ENCODE measurements at regions not wholly inside any gene's neighbourhood (a gene's known extent, or its start where the extent isn't known, plus 50 kb on each side); places are given as distances from the start of the nearest gene placed in this dataset.

DNA sequence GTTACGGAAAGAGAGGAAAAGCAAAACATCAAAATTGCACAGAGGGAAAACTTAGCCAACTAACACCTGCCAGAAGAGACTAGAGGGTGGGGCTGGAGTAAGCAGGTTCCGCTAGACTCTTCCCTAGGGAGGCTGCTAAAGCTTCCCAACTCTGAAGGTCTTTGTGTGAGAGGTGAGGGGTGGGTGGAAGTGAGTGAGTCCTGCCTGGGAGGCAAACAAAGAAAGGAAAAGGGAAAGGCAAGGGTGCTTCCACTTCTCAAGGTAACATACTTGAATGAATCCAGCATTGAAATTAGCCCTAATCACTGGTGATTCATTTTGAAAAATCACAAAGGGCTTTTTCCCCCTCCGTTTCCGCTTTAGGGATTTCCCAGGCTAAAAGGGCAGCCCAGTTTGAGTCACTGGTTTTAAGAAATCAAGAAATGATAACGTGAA lies 220.5 kb upstream of the ADAMTS9 start:
- intact Hi-C loops (cut with DNase I; ENCODE audit: low total_unique reads), result no loop called here
- H3K36me3 ChIP-seq, result no peaks in the 10 kb centered on the region
- H3K4me3 ChIP-seq, result no peak overlapping the region
- peaks cover 0 to 11% (median 0%) of the 10 kb centered on the region in 4 donors for H3K4me1 ChIP-seq
- H3K27me3 ChIP-seq, result no peaks in the 10 kb centered on the region
- TF ChIP-seq, protein P1, sequence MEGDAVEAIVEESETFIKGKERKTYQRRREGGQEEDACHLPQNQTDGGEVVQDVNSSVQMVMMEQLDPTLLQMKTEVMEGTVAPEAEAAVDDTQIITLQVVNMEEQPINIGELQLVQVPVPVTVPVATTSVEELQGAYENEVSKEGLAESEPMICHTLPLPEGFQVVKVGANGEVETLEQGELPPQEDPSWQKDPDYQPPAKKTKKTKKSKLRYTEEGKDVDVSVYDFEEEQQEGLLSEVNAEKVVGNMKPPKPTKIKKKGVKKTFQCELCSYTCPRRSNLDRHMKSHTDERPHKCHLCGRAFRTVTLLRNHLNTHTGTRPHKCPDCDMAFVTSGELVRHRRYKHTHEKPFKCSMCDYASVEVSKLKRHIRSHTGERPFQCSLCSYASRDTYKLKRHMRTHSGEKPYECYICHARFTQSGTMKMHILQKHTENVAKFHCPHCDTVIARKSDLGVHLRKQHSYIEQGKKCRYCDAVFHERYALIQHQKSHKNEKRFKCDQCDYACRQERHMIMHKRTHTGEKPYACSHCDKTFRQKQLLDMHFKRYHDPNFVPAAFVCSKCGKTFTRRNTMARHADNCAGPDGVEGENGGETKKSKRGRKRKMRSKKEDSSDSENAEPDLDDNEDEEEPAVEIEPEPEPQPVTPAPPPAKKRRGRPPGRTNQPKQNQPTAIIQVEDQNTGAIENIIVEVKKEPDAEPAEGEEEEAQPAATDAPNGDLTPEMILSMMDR (IDR thresholded peaks at IDR 0.05), result no peak
- no peak overlapping the region for H3K27ac ChIP-seq
- no peak for DNase-seq
- no peaks in the 10 kb centered on the region for H3K9me3 ChIP-seq

- no peaks in the 10 kb centered on the region for H3K27me3 ChIP-seq
- H3K36me3 ChIP-seq, result no peaks in the 10 kb centered on the region
- no peak overlapping the region for H3K4me3 ChIP-seq
- H3K27ac ChIP-seq, result no peak overlapping the region
- TF ChIP-seq, protein P1 (IDR thresholded peaks at IDR 0.05), result no peak
- intact Hi-C loops (cut with DNase I; ENCODE audit: low total_unique reads), result no loop called here
- no peaks in the 10 kb centered on the region for H3K9me3 ChIP-seq
- no peak for DNase-seq
- H3K4me1 ChIP-seq, result peaks cover 0 to 34% (median 13%) of the 10 kb centered on the region in 4 donors
Measured at GRCh38 chr3:64905906-64906410, 218.2 kb upstream of the ADAMTS9 start.

- Histone ChIP-seq H3K36me3 (no peaks in the 10 kb centered on the region), H3K4me3 (no peak overlapping the region), H3K27me3 (no peaks in the 10 kb centered on the region), H3K27ac (peak overlapping the region in 1 of 2 donors; percentile 57), H3K9me3 (no peaks in the 10 kb centered on the region), H3K4me1 (peaks cover 0 to 55% (median 23%) of the 10 kb centered on the region in 4 donors)
- TF ChIP-seq, protein P1 (IDR thresholded peaks at IDR 0.05), result no peak
- DNase-seq, result no peak
- intact Hi-C loops (cut with DNase I; ENCODE audit: low total_unique reads), result no loop called here
Measured at GRCh38 chr3:64903006-64903405, 215.2 kb upstream of the ADAMTS9 start.

GRCh38 chr3:64901986-64902516 lies 214.3 kb upstream of the ADAMTS9 start:
- peak overlapping the region; percentile 35 to 57 for H3K27ac ChIP-seq
- intact Hi-C loops (cut with DNase I; ENCODE audit: low total_unique reads), result no loop called here

GRCh38 chr3:64901522-64901885 lies 213.7 kb upstream of the ADAMTS9 start:
- Histone ChIP-seq H3K27ac (peak overlapping the region; percentile 35 to 57), H3K4me1 (peaks cover 0 to 69% (median 28%) of the 10 kb centered on the region in 4 donors)
- intact Hi-C loops (cut with DNase I; ENCODE audit: low total_unique reads), result no loop called here

More at GRCh38 chr3:64901986-64902516, 214.3 kb upstream of the ADAMTS9 start:
- peaks cover 0 to 65% (median 24%) of the 10 kb centered on the region in 4 donors for H3K4me1 ChIP-seq
- H3K9me3 ChIP-seq, result no peaks in the 10 kb centered on the region
- TF ChIP-seq, protein P1 (IDR thresholded peaks at IDR 0.05), result no peak
- no peaks in the 10 kb centered on the region for H3K27me3 ChIP-seq
- no peak overlapping the region for H3K4me3 ChIP-seq
- DNase-seq, result no peak
- H3K36me3 ChIP-seq, result no peaks in the 10 kb centered on the region

More at GRCh38 chr3:64901522-64901885, 213.7 kb upstream of the ADAMTS9 start:
- H3K4me3 ChIP-seq, result no peak overlapping the region
- TF ChIP-seq, protein P1 (IDR thresholded peaks at IDR 0.05), result no peak
- H3K9me3 ChIP-seq, result no peaks in the 10 kb centered on the region
- no peaks in the 10 kb centered on the region for H3K27me3 ChIP-seq
- H3K36me3 ChIP-seq, result no peaks in the 10 kb centered on the region
- no peak for DNase-seq

Data from tibial artery (tissue), 4 donors.